Activated naive CD4-positive, alpha-beta T cell (primary cell): ENCODE measurements at regions not wholly inside any gene's neighbourhood (a gene's known extent, or its start where the extent isn't known, plus 50 kb on each side); places are given as distances from the start of the nearest gene placed in this dataset.
"Not testable (repeated sequence)": the region's sequence is repeated elsewhere in the genome, so short reads cannot be mapped to it uniquely, and the experiment has no call there.

Source experiments
- DNase-seq, 4 experiments: peaks; one replicate each; lab custom pipeline; 2025; lab: John Stamatoyannopoulos, UW

DNA sequence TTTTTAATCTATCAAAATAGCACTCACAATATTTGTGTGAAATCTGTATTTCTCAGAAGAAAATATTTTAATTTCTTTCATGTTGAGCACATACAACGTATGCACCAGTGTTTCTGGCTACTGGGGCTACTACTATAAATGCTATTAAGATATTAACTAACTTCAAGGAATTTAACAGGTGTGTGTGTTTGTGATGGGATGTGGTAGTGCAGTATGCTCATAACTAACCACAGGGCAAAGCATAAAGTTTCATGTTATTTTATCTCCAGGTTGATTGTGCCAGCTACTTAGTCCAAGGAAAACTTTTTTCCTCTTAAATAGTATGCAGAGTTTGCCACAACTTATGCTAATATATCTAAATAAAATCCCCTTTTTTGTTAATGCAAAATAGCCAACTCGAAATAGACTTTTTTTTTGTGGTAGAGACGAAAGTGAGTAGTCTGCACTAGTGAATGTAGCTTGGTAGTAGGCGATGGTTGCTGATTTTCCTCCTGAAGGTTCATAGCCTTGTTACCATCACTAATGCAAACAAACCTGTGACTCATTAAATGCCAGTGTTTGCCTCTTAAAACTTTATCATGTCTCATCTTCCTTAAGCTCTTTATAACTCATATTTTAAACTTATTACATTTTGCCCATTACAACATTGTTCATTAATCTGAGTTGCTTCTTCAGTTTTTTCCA is 565.5 kb upstream of the ANO3 start:
- no peak for DNase-seq

DNA sequence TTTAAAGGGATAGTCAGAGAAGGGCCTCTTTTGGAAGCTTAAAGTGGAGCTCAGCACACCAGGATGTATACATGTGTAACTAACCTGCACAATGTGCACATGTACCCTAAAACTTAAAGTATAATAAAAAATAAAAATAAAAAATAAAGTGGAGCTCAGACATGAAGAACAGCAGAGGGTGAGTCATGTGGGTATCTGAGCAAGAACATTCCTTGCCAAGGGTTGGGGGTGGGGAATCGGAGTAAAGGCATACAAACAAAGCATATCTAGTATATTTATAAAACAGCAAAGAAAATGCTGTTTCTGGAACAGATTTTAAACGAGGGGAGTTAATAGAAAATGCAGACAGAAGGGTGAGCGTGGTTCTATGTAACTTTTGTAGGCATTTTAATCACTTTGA is 562.6 kb upstream of the ANO3 start:
- no peak for DNase-seq

DNA sequence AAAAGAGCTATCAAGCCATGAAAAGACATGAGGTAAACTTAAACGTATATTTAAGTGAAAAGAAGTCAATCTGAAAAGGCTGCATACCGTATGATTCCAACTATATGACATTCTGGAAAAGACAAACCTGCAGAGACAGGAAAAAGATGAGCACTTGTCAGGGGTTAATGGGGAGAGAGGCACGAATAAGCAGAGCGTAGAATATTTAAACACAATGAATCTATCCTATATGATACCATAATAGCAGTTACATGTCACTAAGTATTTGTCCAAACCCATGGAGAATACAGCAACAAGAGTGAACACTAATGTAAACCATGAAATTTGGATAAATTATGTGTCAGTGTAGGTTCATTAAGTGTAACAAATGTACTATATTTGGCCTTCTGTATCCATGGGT is 560.3 kb upstream of the ANO3 start:
- no peak for DNase-seq

DNA sequence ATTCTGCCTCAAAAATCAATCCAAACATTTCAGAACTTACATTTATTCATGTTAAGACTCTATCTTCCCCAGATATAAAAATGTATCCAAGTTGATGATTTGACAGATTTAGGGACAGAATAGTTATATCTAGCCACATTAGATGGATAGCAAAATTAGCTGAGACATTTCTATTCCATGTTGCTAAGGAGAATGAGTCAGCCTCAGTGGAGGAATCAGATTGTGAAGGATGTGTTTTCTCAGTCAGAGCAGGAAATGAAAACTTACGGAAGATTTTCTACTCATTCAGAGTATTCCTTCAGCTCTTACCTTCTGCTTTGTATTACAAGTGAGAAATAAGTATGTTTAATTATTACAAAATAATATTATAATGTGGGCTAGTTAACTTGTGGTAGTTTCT is 556.3 kb upstream of the ANO3 start:
- no peak for DNase-seq

DNA sequence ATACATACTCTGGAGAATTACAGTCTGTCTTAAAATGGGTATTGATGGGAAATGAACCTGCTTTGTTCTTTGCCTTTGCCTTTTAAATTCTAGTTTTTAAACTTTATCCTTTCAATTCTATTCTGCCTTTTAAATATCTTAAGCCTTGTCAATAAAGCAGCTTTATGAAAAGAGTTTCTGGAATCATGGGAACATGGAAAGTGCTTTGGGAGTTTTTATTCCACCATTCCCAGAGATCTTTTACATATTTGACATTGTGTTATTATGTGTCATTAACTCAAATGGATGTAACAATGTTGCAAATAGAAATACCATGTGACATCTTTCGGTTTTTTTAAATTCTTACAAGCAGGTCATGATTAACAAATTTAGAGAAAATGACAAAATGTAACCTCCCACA is 555.7 kb upstream of the ANO3 start:
- DNase-seq: no peak

DNA sequence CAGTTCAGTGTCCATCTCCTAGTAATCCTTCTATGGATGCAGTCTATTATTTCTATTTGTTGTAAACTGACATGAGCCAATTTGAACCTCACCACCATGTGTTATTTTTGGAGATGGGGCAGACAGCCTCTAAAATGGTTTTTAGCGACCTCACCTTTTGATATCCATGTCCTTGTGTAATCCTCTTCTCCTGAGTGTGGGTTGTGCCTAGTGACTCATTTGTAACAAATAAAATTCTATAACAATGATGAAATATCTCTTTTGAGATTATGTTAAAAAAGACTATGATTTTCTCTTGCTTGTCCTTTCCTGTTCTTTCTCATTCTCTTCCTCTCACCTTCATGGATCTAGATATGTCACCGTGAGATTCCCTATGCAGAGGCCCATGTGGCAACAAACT is 554.6 kb upstream of the ANO3 start:
- DNase-seq: no peak

DNA sequence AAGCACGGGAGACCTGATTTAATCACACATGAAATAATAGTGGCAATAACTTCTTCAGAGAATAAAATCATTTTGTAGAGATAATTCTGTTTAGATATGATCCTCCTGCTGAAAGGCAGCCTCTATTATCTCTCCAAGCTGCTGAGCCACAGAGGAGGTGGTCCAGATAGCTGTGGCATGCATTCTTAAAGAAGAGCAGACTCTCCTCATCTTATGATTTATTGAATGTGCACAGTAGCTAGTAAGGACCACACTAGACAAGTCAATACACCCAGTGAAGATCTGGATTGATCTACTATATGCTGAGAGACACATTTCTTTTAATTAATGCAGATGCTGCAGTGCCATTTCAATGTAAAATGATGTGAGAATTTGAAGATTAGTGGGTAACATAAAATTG is 552.9 kb upstream of the ANO3 start:
- no peak for DNase-seq

DNA sequence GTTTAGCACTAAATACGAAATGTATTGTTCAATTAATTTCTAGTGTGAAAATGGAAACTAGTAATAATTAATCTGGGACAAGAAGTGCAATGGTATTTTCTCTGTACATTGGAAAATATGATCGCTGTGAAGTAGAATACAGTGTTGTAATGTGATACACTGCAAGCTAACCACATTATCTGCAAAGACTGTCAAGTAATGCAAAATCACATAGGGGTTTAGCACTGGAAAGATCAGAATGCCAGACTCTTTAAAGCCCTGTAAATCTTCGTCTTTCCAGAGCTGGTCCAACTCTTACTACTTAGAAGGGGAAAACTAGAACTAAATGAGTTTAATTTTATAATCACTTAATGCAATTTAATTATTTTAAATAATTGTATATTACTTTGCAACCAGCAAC is 544.5 kb upstream of the ANO3 start:
- no peak for DNase-seq

DNA sequence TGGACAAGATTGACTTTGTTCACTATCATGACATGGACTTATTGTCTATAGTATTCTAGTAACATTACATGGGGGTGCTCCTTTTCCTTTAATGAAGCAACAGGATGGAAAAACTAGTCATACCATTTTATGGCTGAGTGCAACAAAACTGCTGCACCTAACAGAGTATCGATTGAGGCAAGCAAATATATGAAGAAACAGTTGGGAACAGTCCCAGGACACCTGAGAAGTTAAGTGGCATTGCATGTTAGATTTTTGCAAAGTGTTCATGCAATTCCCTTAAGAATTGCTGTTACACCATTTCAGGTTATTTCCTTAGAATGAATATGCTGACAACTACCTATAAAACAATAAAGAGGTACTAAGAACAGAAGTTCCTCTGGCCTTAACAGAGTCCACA is 541.5 kb upstream of the ANO3 start:
- DNase-seq: no peak

DNA sequence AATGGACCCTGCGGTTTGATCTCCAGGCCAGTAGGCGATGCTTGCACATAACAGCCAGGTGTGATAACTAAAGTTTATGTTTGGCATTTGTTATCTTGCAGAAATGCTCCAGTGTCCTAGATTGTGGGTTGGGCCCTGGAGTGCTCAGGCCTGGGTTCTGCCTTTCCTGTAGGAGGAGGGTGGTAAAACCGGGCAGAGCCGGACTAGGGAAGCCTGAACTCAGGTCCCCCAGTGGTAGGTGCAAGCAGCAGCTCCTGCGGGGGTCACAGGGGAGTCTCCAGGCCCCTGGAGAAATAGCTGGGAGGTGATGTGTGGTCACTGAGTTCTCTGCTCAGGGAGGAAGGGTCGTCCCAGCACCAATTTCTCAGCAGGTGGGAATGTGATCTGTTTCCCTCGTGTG is 538.3 kb upstream of the ANO3 start:
- DNase-seq: no peak

DNA sequence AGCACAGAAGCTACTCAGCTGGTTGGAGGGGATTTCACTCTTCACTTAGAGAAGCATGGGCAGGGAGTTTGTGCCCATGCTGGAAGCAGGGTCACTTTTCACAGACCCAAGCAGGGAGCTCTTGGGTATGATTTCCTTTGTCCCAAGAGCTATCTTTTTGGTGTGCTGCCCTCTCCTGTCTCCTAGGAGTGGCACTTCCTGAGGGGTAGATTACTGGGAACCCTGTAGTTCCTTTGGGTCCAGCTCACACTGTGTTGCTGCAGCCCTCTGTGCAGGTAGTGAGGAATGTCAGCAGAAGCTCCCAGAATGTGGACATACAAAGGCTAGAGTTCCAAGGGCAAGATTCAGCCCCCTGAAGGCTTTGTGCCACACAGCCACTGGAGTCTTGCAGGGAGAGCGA is 537.1 kb upstream of the ANO3 start:
- DNase-seq: no peak

DNA sequence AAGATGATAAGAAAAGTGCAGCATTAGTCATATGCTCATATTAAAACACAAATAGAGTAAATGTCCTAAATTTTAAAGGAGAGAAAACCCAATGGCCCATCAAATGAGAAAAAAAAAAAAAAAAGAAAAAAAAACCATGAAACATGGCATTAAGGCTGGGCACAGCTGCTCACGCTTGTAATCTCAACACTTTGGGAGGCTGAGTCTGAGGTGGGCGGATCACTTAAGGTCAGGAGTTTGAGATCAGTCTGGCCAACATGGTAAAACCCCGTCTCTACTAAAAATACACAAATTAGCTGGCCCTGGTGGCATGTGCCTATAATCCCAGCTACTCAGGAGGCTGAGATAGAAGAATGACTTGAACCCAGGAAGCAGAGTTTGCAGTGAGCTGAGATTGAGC is 515.5 kb upstream of the ANO3 start:
- no peak for DNase-seq

DNA sequence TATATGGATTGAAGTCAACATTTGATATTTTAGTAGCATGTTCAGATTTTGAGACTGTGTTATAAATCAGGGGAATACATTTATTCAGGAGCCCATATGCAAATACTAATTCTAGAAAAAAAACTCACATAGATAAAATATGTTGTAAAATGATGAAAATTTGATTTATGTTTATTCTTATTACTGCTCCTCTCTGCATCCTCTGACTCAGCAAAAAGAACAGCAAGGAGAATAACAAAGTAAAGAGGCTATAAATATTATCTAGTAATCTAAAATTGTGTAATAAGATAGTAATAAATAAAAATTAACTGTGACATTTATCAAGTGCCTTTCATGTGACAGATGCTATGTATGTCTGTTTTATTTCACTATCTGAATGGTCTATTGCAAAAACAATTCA is 507.2 kb upstream of the ANO3 start:
- DNase-seq: no peak

DNA sequence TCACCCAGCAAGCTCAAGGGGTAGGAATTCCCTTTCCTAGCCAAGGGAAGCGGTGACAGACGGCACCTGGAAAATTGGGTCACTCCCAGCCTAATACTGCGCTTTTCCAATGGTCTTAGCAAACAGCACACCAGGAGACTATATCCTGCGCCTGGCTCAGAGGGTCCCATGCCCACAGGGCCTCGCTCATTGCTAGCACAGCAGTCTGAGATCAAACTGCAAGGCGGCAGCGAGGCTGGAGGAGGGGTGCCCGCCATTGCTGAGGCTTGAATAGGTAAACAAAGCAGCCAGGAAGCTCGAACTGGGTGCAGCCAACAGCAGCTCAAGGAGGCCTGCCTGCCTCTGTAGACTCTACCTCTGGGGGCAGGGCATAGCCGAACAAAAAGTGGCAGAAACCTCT is 500.4 kb upstream of the ANO3 start:
- DNase-seq: not testable (repeated sequence)

DNA sequence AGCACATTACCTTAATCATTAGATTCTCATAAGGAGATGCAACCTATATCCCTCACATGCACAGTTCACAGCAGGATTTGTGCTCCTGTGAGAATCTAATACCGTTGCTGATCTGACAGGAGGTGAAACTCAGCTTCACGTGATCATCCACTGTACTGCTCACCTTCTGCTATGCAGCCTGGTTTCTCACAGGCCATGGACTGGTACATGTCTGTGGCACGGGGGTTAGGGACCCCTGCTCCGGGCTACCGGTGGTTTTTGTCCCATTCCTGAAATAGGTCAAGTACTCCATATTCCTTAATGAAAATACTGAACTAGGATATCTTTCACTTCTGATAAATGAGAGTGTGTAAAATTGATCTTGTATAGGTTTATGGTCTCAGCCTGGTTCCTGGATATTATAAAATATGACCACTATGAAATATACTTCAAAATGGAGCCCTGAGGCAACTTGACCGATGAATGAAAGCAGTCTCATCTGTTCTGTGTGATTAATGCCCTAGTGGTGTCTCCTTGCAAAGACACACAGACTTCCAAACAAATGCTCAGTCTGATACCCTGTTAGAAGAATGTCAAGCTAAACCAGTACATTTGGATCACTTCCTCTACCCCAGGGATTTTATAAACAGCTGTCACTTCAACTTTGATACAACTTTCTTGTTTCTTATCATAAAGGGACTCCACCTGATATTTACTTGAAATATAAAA is 492.9 kb upstream of the ANO3 start:
- no peak for DNase-seq

DNA sequence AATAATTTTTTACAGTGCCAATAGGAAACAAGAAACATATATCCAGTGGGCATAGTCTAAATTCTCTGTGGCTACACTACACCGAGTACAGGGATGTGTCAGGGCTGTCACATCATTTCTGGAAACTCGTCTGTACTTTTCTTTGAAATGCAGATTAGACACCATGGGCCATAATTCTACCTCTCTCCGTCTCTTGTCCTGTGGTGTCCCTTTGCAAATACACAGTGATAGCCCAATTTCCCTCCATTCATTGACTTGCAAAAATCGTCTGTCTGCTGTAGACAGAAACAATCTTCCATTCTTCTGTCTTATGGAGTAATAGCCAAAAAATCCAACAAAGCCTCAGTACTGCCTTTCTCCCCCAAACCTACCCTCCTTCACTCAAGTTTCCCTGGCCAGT is 487.1 kb upstream of the ANO3 start:
- no peak for DNase-seq

DNA sequence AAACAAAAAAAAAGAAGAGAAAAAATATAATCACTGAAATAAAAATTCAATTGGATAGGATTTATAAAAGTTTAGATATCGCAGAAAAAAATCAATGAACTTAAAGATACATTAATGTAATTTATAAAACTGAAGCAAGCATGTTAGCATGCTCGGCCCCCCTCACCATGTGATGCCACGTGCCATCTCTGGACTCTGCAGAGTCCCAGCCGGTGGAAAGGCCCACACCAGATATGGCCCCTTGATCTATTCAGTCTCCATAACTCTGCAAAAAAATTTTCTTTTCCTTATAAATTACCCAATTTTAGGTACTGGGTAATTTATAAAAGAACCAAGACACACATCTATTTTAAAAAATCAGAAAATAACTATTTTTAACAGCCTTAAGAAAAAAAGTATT is 476.0 kb upstream of the ANO3 start:
- DNase-seq: no peak

DNA sequence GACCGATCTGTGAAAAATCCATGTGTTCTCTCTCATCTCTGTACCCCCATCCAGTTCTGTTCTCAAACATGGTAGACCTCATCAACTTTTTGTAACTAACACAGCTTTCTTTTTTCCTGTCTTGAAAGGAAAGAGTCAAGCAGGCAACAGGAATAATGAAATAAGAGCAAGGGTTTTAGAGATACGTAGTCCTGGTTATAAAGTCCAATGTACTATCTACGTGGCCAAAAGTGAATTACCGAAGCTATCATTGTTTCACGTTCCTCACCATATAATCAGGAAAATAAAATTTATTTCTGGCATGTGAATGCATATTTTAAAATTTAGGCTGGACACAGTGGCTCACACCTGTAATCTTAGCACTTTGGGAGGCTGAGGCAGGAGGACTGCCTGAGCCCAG is 472.2 kb upstream of the ANO3 start:
- DNase-seq: no peak

DNA sequence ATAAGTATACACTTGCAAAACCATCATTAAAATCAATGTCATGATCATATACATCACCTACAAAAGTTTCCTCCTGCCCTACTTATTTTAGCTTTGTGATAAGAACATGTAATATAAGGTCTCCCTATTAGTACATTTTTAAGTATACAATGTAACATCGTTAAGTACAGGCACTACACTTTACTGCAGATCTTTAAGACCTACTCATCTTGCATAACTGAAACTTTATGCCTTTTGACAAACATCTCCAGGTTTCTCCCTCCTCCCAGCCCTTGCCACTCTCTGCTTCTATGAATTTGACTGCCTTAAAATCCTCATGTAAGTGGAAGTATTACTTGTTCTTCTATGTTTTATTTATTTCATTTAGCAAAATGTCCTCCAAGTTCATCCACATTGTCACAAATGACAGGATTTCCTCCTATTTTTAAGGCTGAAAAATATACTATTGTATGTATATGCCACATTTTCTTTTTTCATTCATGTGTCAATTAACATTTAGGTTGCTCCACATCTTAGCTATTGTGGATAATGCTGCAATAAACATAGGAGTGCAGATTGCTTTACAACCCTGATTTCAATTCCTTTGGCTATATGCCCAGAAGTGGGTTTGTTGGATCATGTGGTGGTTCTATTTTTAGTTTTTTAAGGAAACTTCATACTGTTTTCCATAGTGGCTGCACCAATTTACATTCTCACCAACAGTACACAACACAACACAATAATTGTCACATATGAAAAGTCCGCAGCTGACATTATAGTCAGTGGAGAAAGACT is 471.1 kb upstream of the ANO3 start:
- no peak for DNase-seq

DNA sequence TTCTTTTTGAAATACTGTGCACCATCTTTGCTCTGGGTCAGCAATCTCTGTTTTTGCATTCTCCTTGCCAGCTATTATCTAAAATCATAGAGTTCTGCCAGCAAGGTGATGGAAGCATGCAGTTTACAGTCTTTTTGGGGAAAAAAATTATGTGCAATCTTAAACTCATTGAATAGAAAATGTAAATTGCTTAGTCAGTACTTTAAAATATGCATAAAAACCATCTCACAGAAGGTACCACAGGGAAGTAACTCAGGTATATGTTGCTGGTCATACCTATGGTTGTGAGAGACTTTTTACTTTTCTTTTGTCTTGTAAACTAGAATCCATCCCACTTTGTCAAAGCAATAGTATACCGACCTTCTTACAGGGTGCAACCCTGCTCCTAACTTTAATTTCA is 469.8 kb upstream of the ANO3 start:
- DNase-seq: no peak

DNA sequence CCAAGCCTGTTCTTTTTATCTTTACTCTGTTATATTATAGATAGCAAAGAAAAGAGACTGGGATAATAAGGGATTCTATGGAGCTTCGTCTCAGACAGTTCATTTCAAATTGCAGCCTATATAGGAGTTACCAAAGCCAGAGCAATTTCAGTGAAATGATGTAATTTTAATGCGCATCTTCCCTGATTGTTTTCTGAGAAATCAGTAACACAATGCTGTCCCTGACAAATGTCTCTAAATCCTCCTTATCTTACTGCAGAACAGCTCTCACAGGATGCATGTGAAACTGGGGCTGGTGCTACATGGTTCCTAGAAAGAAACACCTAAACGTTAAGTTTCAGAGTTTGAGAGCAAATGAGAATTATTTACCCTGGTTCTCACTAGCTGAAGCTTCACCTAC is 467.9 kb upstream of the ANO3 start:
- no peak for DNase-seq

DNA sequence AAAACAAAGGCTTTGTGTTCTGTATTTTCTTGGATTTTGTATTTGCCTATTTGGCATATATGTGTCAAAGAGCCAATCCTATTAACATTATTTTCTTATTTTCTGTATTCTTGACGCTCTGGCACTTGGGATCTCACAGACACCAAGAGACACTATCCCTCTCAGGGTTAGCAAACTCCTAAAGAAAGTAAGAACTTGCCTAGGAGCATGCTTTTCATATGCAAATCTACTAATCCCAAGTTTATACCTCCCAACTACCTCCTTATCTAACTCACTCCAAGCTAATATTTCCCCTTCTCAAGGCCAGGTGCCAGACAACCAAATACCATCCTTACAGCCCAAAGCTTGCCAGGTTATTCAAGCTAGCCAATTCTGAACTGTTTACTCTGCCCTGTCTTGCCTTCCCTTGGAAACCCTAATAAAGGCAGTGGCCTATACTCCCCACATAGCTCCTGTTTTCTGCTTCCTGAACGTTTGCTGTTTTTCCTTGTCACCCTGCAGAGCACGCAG is 455.4 kb upstream of the ANO3 start:
- no peak for DNase-seq

DNA sequence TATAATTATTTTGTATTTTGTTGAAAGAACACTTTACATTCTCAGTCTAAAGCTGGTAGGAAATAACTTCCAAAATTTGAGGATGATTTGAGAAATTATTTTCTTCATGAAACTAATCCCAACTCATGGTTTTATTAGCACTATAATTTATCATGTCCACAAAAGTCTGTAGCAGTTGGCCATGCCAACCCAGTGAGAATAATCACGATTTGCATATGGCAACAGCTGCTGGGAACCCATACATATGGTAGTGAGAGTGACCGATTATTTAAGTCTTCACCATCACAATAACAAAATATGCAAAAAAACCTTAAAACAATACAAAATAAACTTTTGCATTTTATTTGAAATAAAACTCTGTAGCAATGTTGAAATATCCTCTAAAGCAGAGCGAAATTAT is 445.9 kb upstream of the ANO3 start:
- DNase-seq: no peak
